Thoracic aorta (tissue), 2 donors: ENCODE measurements at regions not wholly inside any gene's neighbourhood (a gene's known extent, or its start where the extent isn't known, plus 50 kb on each side); places are given as distances from the start of the nearest gene placed in this dataset.

Experiments
- ATAC-seq: fragments of 150-250 bp; one replicate; pipeline ENCODE4 v1.8.0; 2017; ENCODE audit warnings: low read depth; ENCODE audit not compliant: insufficient number of reproducible peaks, low FRiP score
- DNase-seq: peaks from one replicate; pipeline ENCODE4 v3.0.0-alpha.2; 2020; ENCODE audit warnings: low spot score
- H3K27ac ChIP-seq, 2 donors: fragments of 200-600 bp; sonication (generic); 1 replicate in 1 of 2; 2 replicates in 1 of 2; pipeline ENCODE4 v1.5.1; 2016; ENCODE audit warnings: mild to moderate bottlenecking in 2 of 2, moderate library complexity in 2 of 2
- H3K27me3 ChIP-seq: fragments of 200-600 bp; sonication (generic); replicated peaks from 2 replicates; pipeline ENCODE4 v1.6.0; 2016; ENCODE audit warnings: mild to moderate bottlenecking; ENCODE audit not compliant: insufficient read depth
- H3K36me3 ChIP-seq: fragments of 200-600 bp; sonication (generic); one replicate; pipeline ENCODE4 v1.5.1; 2016
- H3K4me1 ChIP-seq, 2 donors: fragments of 200-600 bp; sonication (generic); 1 replicate in 1 of 2; 2 replicates in 1 of 2; pipeline versions ENCODE4 v1.5.1 to v1.6.0; 2016; ENCODE audit warnings: low read depth in 2 of 2, mild to moderate bottlenecking in 1 of 2; ENCODE audit not compliant: control insufficient read depth in 1 of 2
- H3K4me3 ChIP-seq: fragments of 200-600 bp; sonication (generic); 2 replicates; pipeline ENCODE4 v1.5.1; 2016; ENCODE audit warnings: mild to moderate bottlenecking
- H3K9me3 ChIP-seq: fragments of 200-600 bp; sonication (generic); 2 replicates; pipeline ENCODE4 v1.5.1; 2016
- CTCF ChIP-seq: fragments of 200-600 bp; sonication (generic); IDR thresholded peaks from one replicate; pipeline ENCODE4 v1.5.1; 2019; ENCODE audit warnings: antibody characterized with exemption

DNA sequence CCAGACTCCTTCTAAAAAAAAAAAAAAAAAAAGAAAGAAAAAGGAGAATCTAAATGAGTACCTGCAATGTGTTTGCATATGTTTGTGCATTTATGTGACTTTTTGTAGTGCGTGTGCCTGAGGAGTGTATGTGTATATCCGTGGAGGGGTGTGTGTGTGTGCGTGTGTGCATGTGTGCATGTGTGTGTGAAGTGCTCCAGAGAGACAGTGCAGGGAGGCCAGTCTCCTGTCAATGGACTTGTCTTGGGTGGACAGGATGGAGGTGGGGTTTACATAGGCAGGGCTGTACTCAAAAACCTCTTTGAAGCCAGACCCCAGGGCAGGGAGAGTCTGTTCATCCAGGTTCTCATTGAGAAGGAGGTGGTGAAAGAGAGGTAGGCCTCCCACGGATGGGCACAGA, 87.1 kb upstream of the MVB12B start:
- no peak for DNase-seq
- no peak overlapping the region for H3K27ac ChIP-seq
- H3K4me1 ChIP-seq: no peaks in the 10 kb centered on the region
- TF ChIP-seq CTCF: no peak
- peaks cover 4% of the 10 kb centered on the region for H3K9me3 ChIP-seq
- H3K4me3 ChIP-seq: no peak overlapping the region
- H3K27me3 ChIP-seq: no peaks in the 10 kb centered on the region
- no peaks in the 10 kb centered on the region for H3K36me3 ChIP-seq
- no peak for ATAC-seq

DNA sequence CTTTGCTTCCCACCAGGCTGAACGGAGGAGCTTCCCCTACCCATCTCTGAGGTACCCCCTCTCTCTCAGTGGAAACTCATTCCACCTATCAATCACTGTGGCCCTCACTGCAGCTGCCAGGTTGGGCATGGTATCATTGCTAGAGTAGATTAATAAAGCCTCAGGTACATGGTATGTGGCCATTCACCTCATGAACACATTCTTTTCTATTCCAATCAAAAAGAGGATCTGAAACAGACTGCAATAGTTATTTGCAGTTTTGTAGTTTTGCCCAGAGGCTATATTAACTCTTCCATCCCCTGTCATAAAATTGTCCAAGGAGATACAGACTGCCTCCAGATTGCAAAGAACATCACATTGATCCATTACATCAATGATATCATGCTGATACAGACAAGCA, 85.8 kb upstream of the MVB12B start:
- DNase-seq (no peak), ATAC-seq (no peak)
- H3K4me1 ChIP-seq: no peaks in the 10 kb centered on the region
- peaks cover 7% of the 10 kb centered on the region for H3K9me3 ChIP-seq
- no peak overlapping the region for H3K4me3 ChIP-seq
- no peak for TF ChIP-seq CTCF
- no peak overlapping the region for H3K27ac ChIP-seq
- H3K36me3 ChIP-seq: no peaks in the 10 kb centered on the region
- no peaks in the 10 kb centered on the region for H3K27me3 ChIP-seq

GRCh38 chr9:126248680-126249079, 77.9 kb upstream of the MVB12B start:
- TF ChIP-seq CTCF: no peak
- Histone ChIP-seq H3K4me1 (no peaks in the 10 kb centered on the region), H3K27ac (no peak overlapping the region), H3K4me3 (no peak overlapping the region), H3K36me3 (no peaks in the 10 kb centered on the region), H3K9me3 (peaks cover 7% of the 10 kb centered on the region), H3K27me3 (no peaks in the 10 kb centered on the region)
- DNase-seq (no peak), ATAC-seq (no peak)

- H3K4me1 ChIP-seq: no peaks in the 10 kb centered on the region
- DNase-seq: no peak
- TF ChIP-seq CTCF: no peak
- H3K4me3 ChIP-seq: no peak overlapping the region
- no peaks in the 10 kb centered on the region for H3K9me3 ChIP-seq
- no peak for ATAC-seq
- no peak overlapping the region for H3K27ac ChIP-seq
- no peaks in the 10 kb centered on the region for H3K27me3 ChIP-seq
- H3K36me3 ChIP-seq: no peaks in the 10 kb centered on the region
These were observed 64.9 kb upstream of the MVB12B start for GRCh38 chr9:126261584-126262356.

DNA sequence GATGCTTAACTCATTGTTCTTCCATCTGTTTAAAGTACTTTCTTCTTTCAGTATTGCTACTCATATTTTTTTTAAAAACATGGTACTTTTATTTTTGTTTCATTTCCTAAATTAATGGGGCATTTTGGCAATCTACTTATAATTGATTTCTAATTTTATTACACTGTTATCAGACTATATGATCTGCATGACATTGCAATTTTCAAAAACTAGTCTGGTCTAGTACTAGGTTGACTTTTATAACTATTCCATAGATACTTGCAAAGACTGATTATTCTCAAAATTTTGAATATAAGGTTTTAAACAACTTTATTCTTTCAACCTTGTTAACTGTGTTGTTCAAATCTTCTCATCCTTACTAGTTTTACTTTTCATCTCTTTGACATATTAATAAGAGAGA, 63.9 kb upstream of the MVB12B start:
- no peaks in the 10 kb centered on the region for H3K27me3 ChIP-seq
- H3K9me3 ChIP-seq: no peaks in the 10 kb centered on the region
- no peak for TF ChIP-seq CTCF
- DNase-seq (no peak), ATAC-seq (no peak)
- no peaks in the 10 kb centered on the region for H3K36me3 ChIP-seq
- H3K4me3 ChIP-seq: no peak overlapping the region
- no peak overlapping the region for H3K27ac ChIP-seq
- H3K4me1 ChIP-seq: no peaks in the 10 kb centered on the region
